ENCODE measurements at regions not wholly inside any gene's neighbourhood (a gene's known extent, or its start where the extent isn't known, plus 50 kb on each side); places are given as distances from the start of the nearest gene placed in this dataset.

DNA sequence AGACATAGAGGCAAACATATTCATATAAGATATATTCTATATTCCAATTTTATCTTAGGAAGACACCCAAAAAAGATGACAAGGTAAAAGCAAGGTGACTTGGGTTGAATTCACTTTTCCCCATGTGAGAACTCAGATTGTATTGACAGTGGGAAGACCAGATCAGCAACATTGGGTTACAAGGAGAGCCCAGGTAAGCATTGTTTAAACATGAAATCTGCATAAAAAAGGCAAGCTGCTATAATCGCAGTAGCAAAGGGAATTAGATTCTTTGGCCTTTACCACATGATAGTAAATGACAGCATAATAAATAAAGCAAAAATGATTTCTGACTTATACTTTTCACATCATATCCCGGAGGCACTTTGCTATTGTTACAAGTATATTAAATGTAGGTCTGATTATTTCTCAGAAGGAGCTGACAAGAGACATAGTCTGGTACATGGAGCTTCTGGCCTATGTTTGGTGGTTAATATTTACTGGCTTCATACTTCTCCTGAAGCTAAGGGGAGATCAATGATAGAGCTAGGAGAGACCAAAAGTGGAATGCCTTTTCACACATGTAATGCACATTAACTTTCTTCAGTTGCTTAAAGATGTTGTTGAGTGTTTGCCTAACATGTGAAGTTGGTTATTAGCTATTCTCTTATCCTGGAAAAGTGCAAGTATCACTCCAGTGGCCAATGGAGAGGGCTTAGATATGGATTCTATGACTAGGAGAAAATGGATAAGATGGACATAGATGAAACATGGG, 53.1 kb upstream of the EEF1E1 start:
- TF ChIP-seq, protein P1, sequence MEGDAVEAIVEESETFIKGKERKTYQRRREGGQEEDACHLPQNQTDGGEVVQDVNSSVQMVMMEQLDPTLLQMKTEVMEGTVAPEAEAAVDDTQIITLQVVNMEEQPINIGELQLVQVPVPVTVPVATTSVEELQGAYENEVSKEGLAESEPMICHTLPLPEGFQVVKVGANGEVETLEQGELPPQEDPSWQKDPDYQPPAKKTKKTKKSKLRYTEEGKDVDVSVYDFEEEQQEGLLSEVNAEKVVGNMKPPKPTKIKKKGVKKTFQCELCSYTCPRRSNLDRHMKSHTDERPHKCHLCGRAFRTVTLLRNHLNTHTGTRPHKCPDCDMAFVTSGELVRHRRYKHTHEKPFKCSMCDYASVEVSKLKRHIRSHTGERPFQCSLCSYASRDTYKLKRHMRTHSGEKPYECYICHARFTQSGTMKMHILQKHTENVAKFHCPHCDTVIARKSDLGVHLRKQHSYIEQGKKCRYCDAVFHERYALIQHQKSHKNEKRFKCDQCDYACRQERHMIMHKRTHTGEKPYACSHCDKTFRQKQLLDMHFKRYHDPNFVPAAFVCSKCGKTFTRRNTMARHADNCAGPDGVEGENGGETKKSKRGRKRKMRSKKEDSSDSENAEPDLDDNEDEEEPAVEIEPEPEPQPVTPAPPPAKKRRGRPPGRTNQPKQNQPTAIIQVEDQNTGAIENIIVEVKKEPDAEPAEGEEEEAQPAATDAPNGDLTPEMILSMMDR (IDR thresholded peaks at IDR 0.05; ENCODE audit: low read depth, low read length) = no peak
- TF ChIP-seq, protein P2, sequence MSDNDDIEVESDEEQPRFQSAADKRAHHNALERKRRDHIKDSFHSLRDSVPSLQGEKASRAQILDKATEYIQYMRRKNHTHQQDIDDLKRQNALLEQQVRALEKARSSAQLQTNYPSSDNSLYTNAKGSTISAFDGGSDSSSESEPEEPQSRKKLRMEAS (IDR thresholded peaks at IDR 0.05; ENCODE audit: low read depth, low read length) = no peak
- no peak for TF ChIP-seq MYC (IDR thresholded peaks at IDR 0.05; ENCODE audit: low read depth, low read length)
